ENCODE measurements at regions not wholly inside any gene's neighbourhood (a gene's known extent, or its start where the extent isn't known, plus 50 kb on each side); places are given as distances from the start of the nearest gene placed in this dataset.
"Not testable (repeated sequence)": the region's sequence is repeated elsewhere in the genome, so short reads cannot be mapped to it uniquely, and the experiment has no call there.

GRCh38 chr11:106172386-106172991 lies 95.0 kb downstream of the AASDHPPT start (continued):
- TF ChIP-seq SP1 (IDR thresholded peaks at IDR 0.05; ENCODE audit: low read depth) (no peak), RAD21 (IDR thresholded peaks at IDR 0.05; ENCODE audit: low read depth) (no peak), CBX3 (IDR thresholded peaks at IDR 0.05; ENCODE audit: low read depth) (no peak), EZH2phosphoT487 (IDR thresholded peaks at IDR 0.05; ENCODE audit: borderline replicate concordance) (no peak), YY1 (IDR thresholded peaks at IDR 0.05; ENCODE audit: extremely low read depth, insufficient replicate concordance, low read depth, low read length) (no peak)

- DNase-seq (ENCODE audit: low read depth, low spot score): no peak
- no peak overlapping the region for H3K4me3 ChIP-seq (replicated peaks in 1 of 2; ENCODE audit: low read depth in 1 of 2, low read length in 2 of 2)
- TF ChIP-seq EZH2 (IDR thresholded peaks at IDR 0.05) (no peak), EGR1 (IDR thresholded peaks at IDR 0.05; ENCODE audit: low read depth) (no peak), JUND (IDR thresholded peaks at IDR 0.05) (no peak), POLR2AphosphoS5 (IDR thresholded peaks at IDR 0.05; ENCODE audit: low read depth, low read length) (no peak), CBX3 (IDR thresholded peaks at IDR 0.05; ENCODE audit: low read depth) (no peak), ZFX (IDR thresholded peaks at IDR 0.05) (no peak), MAX (IDR thresholded peaks at IDR 0.05) (no peak)
- H3K9me3 ChIP-seq (ENCODE audit: control insufficient read depth in 1 of 2, insufficient read depth in 1 of 2, low read depth in 1 of 2, low read length in 2 of 2): no peaks in the 10 kb centered on the region
- H3K4me2 ChIP-seq (ENCODE audit: low read length): no peak overlapping the region
- no peak for ATAC-seq
- H3K9ac ChIP-seq (ENCODE audit: low read length): no peak overlapping the region
- H3K27ac ChIP-seq (ENCODE audit: low read depth, low read length): no peak overlapping the region
- CTCF ChIA-PET: no interaction called here
- no TSS peak for BruUV-seq (replicated peaks)
- H3K79me2 ChIP-seq (ENCODE audit: insufficient read depth, low read length): no peaks in the 10 kb centered on the region
- intact Hi-C loops (cut with micrococcal nuclease): no loop called here
- H4K20me1 ChIP-seq (ENCODE audit: insufficient read depth): no peaks in the 10 kb centered on the region
- RAD21 ChIA-PET (ENCODE audit: low non-redundant PET in 1 of 2, low total read pairs in 2 of 2, uncharacterized antibody in 2 of 2, unreplicated experiment in 2 of 2): no interaction called here
- H3K9me2 ChIP-seq (ENCODE audit: insufficient read depth): no peaks in the 10 kb centered on the region
- no peaks in the 10 kb centered on the region for H3K27me3 ChIP-seq (ENCODE audit: insufficient read depth, low read length)
- POLR2A ChIA-PET: no interaction called here
- H3K4me1 ChIP-seq (ENCODE audit: control insufficient read depth in 1 of 2, insufficient read depth in 2 of 2, low read length in 2 of 2): no peaks in the 10 kb centered on the region
- H3K36me3 ChIP-seq (ENCODE audit: control insufficient read depth in 1 of 2, insufficient read depth in 2 of 2, low read length in 2 of 2): no peaks in the 10 kb centered on the region
- H2AFZ ChIP-seq (ENCODE audit: low read depth, low read length, poor library complexity, severe bottlenecking): no peak overlapping the region
Observed at GRCh38 chr11:106173291-106173690, 95.8 kb downstream of the AASDHPPT start.

DNA sequence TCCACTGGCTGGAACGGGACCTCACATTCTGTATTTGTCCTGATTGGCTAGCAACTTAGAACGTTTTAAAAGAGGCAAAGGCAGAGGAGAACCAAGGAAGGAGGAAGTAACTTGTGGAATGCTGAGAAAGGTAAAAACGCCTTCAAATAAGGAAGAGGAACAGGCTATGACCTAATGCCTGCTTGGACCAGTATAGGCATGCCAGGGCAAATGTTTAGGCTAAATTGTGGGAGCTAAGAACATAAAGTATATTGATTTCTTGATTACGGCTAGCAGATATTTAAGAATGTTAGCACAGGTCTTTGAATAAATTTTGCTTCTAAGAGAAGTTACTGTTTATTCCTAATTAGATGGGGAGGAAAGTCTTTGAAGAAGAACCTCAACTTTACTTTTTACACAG lies 96.5 kb downstream of the AASDHPPT start:
- H3K4me3 ChIP-seq (replicated peaks in 1 of 2; ENCODE audit: low read depth in 1 of 2, low read length in 2 of 2); ATAC-seq; H4K20me1 ChIP-seq (ENCODE audit: insufficient read depth); intact Hi-C loops (cut with micrococcal nuclease); H3K9me2 ChIP-seq (ENCODE audit: insufficient read depth); BruUV-seq (replicated peaks); DNase-seq (ENCODE audit: low read depth, low spot score); H3K9me3 ChIP-seq (ENCODE audit: control insufficient read depth in 1 of 2, insufficient read depth in 1 of 2, low read depth in 1 of 2, low read length in 2 of 2); H2AFZ ChIP-seq (ENCODE audit: low read depth, low read length, poor library complexity, severe bottlenecking); CTCF ChIA-PET; RAD21 ChIA-PET (ENCODE audit: low non-redundant PET in 1 of 2, low total read pairs in 2 of 2, uncharacterized antibody in 2 of 2, unreplicated experiment in 2 of 2); H3K4me1 ChIP-seq (ENCODE audit: control insufficient read depth in 1 of 2, insufficient read depth in 2 of 2, low read length in 2 of 2); H3K27ac ChIP-seq (ENCODE audit: low read depth, low read length); POLR2A ChIA-PET; H3K4me2 ChIP-seq (ENCODE audit: low read length); H3K36me3 ChIP-seq (ENCODE audit: control insufficient read depth in 1 of 2, insufficient read depth in 2 of 2, low read length in 2 of 2); H3K9ac ChIP-seq (ENCODE audit: low read length); H3K27me3 ChIP-seq (ENCODE audit: insufficient read depth, low read length); H3K79me2 ChIP-seq (ENCODE audit: insufficient read depth, low read length): not testable (repeated sequence)
